ENCODE measurements at regions not wholly inside any gene's neighbourhood (a gene's known extent, or its start where the extent isn't known, plus 50 kb on each side); places are given as distances from the start of the nearest gene placed in this dataset.

DNA sequence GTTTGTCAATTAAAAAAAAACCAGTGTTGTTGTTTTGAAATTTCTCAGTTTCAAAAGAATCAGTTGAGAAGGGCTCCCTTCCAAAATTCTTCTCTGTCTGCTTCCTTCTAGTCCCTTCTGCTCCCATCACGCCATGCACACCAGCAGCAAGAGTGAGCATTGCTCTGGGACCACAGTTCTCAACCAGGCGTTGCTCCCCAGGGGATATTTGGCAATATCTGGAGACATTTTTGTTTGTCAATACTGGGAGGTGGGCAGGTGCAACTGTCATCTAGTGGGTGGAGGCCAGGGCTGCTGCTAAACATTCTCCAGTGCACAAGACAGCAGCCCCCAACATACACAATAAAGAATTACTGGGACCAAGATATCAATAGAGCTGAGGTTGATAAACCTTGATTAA is 74.8 kb upstream of the EGFL6 start:
- no peak for TF ChIP-seq EP300 (IDR thresholded peaks at IDR 0.05)
- TF ChIP-seq, protein P1, sequence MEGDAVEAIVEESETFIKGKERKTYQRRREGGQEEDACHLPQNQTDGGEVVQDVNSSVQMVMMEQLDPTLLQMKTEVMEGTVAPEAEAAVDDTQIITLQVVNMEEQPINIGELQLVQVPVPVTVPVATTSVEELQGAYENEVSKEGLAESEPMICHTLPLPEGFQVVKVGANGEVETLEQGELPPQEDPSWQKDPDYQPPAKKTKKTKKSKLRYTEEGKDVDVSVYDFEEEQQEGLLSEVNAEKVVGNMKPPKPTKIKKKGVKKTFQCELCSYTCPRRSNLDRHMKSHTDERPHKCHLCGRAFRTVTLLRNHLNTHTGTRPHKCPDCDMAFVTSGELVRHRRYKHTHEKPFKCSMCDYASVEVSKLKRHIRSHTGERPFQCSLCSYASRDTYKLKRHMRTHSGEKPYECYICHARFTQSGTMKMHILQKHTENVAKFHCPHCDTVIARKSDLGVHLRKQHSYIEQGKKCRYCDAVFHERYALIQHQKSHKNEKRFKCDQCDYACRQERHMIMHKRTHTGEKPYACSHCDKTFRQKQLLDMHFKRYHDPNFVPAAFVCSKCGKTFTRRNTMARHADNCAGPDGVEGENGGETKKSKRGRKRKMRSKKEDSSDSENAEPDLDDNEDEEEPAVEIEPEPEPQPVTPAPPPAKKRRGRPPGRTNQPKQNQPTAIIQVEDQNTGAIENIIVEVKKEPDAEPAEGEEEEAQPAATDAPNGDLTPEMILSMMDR (IDR thresholded peaks at IDR 0.05): no peak
